ENCODE measurements at regions not wholly inside any gene's neighbourhood (a gene's known extent, or its start where the extent isn't known, plus 50 kb on each side); places are given as distances from the start of the nearest gene placed in this dataset.

DNA sequence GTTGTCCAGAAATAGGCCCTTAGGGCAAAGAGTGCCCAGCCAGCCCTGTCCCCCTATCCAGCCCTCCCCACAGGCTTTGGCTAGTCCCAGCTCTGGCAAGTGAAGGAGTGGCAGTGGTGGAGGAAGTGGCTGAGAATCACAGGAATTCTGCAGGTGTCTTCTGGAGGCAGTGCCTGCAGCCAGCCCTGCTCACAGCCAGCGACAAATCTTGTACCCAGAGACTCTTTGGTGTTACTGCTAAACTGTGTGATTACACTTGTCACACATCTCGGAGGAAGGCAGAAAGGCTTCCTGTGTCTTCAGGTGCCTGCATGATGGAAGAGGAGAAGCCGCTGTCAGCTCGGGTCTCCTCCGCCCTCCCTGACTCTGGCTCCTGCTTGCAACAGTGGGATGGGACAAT is 71.6 kb upstream of the GRIK3 start:
- TF ChIP-seq, protein P1, sequence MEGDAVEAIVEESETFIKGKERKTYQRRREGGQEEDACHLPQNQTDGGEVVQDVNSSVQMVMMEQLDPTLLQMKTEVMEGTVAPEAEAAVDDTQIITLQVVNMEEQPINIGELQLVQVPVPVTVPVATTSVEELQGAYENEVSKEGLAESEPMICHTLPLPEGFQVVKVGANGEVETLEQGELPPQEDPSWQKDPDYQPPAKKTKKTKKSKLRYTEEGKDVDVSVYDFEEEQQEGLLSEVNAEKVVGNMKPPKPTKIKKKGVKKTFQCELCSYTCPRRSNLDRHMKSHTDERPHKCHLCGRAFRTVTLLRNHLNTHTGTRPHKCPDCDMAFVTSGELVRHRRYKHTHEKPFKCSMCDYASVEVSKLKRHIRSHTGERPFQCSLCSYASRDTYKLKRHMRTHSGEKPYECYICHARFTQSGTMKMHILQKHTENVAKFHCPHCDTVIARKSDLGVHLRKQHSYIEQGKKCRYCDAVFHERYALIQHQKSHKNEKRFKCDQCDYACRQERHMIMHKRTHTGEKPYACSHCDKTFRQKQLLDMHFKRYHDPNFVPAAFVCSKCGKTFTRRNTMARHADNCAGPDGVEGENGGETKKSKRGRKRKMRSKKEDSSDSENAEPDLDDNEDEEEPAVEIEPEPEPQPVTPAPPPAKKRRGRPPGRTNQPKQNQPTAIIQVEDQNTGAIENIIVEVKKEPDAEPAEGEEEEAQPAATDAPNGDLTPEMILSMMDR (IDR thresholded peaks at IDR 0.05): no peak
- TF ChIP-seq POLR2A (IDR thresholded peaks at IDR 0.05): no peak

Data from testis (tissue), 2 donors.